ENCODE measurements at regions not wholly inside any gene's neighbourhood (a gene's known extent, or its start where the extent isn't known, plus 50 kb on each side); places are given as distances from the start of the nearest gene placed in this dataset.

- Histone ChIP-seq H3K36me3 (no peaks in the 10 kb centered on the region), H3K4me1 (peaks cover 49% of the 10 kb centered on the region), H3K27me3 (no peaks in the 10 kb centered on the region), H4K20me1 (no peaks in the 10 kb centered on the region), H3K9ac (no peak overlapping the region), H3K9me3 (no peaks in the 10 kb centered on the region), H3K4me3 (no peak overlapping the region), H3K4me2 (peak overlapping the region; percentile 83), H3K27ac (peak overlapping the region; percentile 88; the same call in 1 of the 2 replicates)
- no peak for TF ChIP-seq Cebpa-rat (IDR thresholded peaks at IDR 0.05)
Observed at GRCh38 chr6:25010902-25011625, 75.3 kb upstream of the RIPOR2 start.

- no peak overlapping the region for H3K27ac ChIP-seq
- peaks cover 33% of the 10 kb centered on the region for H3K4me1 ChIP-seq
- no peak overlapping the region for H3K4me2 ChIP-seq
Observed at GRCh38 chr6:25012657-25013056, 76.9 kb upstream of the RIPOR2 start.

GRCh38 chr6:25013246-25013645 is 77.5 kb upstream of the RIPOR2 start:
- H3K4me2 ChIP-seq = no peak overlapping the region
- no peak overlapping the region for H3K27ac ChIP-seq

More at GRCh38 chr6:25012657-25013056, 76.9 kb upstream of the RIPOR2 start:
- TF ChIP-seq Cebpa-rat (IDR thresholded peaks at IDR 0.05) = no peak
- Histone ChIP-seq H3K9me3 (no peaks in the 10 kb centered on the region), H4K20me1 (no peaks in the 10 kb centered on the region), H3K27me3 (no peaks in the 10 kb centered on the region), H3K36me3 (no peaks in the 10 kb centered on the region), H3K4me3 (no peak overlapping the region), H3K9ac (no peak overlapping the region)

GRCh38 chr6:25014369-25014768 is 78.6 kb upstream of the RIPOR2 start:
- no peak for TF ChIP-seq Cebpa-rat (IDR thresholded peaks at IDR 0.05)
- Histone ChIP-seq H4K20me1 (no peaks in the 10 kb centered on the region), H3K9me3 (no peaks in the 10 kb centered on the region), H3K9ac (no peak overlapping the region), H3K36me3 (no peaks in the 10 kb centered on the region), H3K4me1 (peaks cover 16% of the 10 kb centered on the region), H3K4me2 (no peak overlapping the region), H3K27me3 (no peaks in the 10 kb centered on the region), H3K4me3 (no peak overlapping the region), H3K27ac (no peak overlapping the region)

More at GRCh38 chr6:25013246-25013645, 77.5 kb upstream of the RIPOR2 start:
- no peak overlapping the region for H3K4me3 ChIP-seq
- no peaks in the 10 kb centered on the region for H3K36me3 ChIP-seq
- no peak overlapping the region for H3K9ac ChIP-seq
- peaks cover 27% of the 10 kb centered on the region for H3K4me1 ChIP-seq
- H4K20me1 ChIP-seq = no peaks in the 10 kb centered on the region
- H3K9me3 ChIP-seq = no peaks in the 10 kb centered on the region
- H3K27me3 ChIP-seq = no peaks in the 10 kb centered on the region
- TF ChIP-seq Cebpa-rat (IDR thresholded peaks at IDR 0.05) = no peak

- no peak for TF ChIP-seq Cebpa-rat (IDR thresholded peaks at IDR 0.05)
- Histone ChIP-seq H3K27me3 (no peaks in the 10 kb centered on the region), H3K27ac (no peak overlapping the region), H3K4me3 (no peak overlapping the region), H4K20me1 (no peaks in the 10 kb centered on the region), H3K9ac (no peak overlapping the region), H3K9me3 (no peaks in the 10 kb centered on the region), H3K36me3 (no peaks in the 10 kb centered on the region), H3K4me1 (peaks cover 10% of the 10 kb centered on the region), H3K4me2 (no peak overlapping the region)
Observed at GRCh38 chr6:25014791-25015560, 79.2 kb upstream of the RIPOR2 start.

- no peaks in the 10 kb centered on the region for H4K20me1 ChIP-seq
- no peaks in the 10 kb centered on the region for H3K36me3 ChIP-seq
- no peaks in the 10 kb centered on the region for H3K9me3 ChIP-seq
- no peak for TF ChIP-seq Cebpa-rat (IDR thresholded peaks at IDR 0.05)
- H3K27me3 ChIP-seq = no peaks in the 10 kb centered on the region
- no peaks in the 10 kb centered on the region; the same call in 1 of the 2 replicates for H3K4me1 ChIP-seq
- H3K4me3 ChIP-seq = no peak overlapping the region
- no peak overlapping the region for H3K9ac ChIP-seq
- H3K4me2 ChIP-seq = no peak overlapping the region
- H3K27ac ChIP-seq = no peak overlapping the region
Observed at GRCh38 chr6:25016014-25016720, 80.4 kb upstream of the RIPOR2 start.

- no peaks in the 10 kb centered on the region; the same call in 1 of the 2 replicates for H3K4me1 ChIP-seq
- no peak overlapping the region for H3K4me3 ChIP-seq
Observed at GRCh38 chr6:25017486-25017885, 81.7 kb upstream of the RIPOR2 start.

GRCh38 chr6:25017932-25018567 is 82.3 kb upstream of the RIPOR2 start:
- Histone ChIP-seq H3K36me3 (no peaks in the 10 kb centered on the region), H3K27ac (no peak overlapping the region), H3K27me3 (no peaks in the 10 kb centered on the region), H3K9ac (no peak overlapping the region), H4K20me1 (no peaks in the 10 kb centered on the region), H3K9me3 (no peaks in the 10 kb centered on the region), H3K4me1 (no peaks in the 10 kb centered on the region; the same call in 1 of the 2 replicates), H3K4me3 (no peak overlapping the region), H3K4me2 (no peak overlapping the region)
- TF ChIP-seq Cebpa-rat (IDR thresholded peaks at IDR 0.05) = no peak

More at GRCh38 chr6:25017486-25017885, 81.7 kb upstream of the RIPOR2 start:
- Histone ChIP-seq H3K9me3 (no peaks in the 10 kb centered on the region), H3K27me3 (no peaks in the 10 kb centered on the region), H3K9ac (no peak overlapping the region), H3K4me2 (no peak overlapping the region), H3K27ac (no peak overlapping the region), H4K20me1 (no peaks in the 10 kb centered on the region), H3K36me3 (no peaks in the 10 kb centered on the region)
- TF ChIP-seq Cebpa-rat (IDR thresholded peaks at IDR 0.05) = no peak

- Histone ChIP-seq H3K9me3 (peaks cover 4% of the 10 kb centered on the region), H3K27ac (no peak overlapping the region), H3K36me3 (peaks cover 4% of the 10 kb centered on the region), H3K4me3 (no peak overlapping the region), H3K4me1 (no peaks in the 10 kb centered on the region; the same call in 1 of the 2 replicates), H3K9ac (no peak overlapping the region), H3K27me3 (no peaks in the 10 kb centered on the region), H3K4me2 (no peak overlapping the region), H4K20me1 (no peaks in the 10 kb centered on the region)
- no peak for TF ChIP-seq Cebpa-rat (IDR thresholded peaks at IDR 0.05)
Observed at GRCh38 chr6:25018568-25018954, 82.8 kb upstream of the RIPOR2 start.

All from BLaER1 (cell line).